EL (cell line): ENCODE measurements at regions not wholly inside any gene's neighbourhood (a gene's known extent, or its start where the extent isn't known, plus 50 kb on each side); places are given as distances from the start of the nearest gene placed in this dataset.
"Not testable (repeated sequence)": the region's sequence is repeated elsewhere in the genome, so short reads cannot be mapped to it uniquely, and the experiment has no call there.

Source experiments
- DNase-seq: peaks from one replicate; pipeline ENCODE4 v3.0.0-alpha.2; 2016

DNA sequence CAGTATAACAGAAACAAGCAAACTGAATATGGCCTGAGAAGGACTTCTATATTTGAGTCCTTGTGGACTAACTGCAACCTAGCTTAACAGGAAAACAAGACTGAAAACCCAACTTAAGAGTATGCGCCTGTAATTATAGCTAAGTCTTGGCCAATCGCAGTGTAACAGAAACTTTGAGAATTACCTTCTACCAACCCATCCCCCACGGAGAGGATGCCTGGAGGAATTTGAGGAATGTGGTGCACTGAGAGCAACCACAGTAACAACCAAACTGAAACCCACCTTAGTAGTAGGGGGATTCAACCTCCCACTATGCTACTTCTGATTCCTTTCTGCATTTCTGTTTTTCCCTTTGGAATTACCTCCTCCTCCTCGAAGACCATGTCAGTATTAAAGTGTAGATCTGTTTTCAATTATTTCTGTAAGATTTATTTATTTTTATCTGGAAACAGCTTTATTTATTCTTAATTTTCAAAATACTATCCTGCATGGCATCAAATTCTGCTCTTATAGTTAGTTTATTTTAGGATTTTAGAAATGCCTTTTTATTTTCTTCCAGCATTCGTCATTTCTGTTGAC is 393.6 kb downstream of the KCNA4 start:
- no peak for DNase-seq

- DNase-seq = no peak
Observed at GRCh38 chr11:29616611-29617010, 400.2 kb downstream of the KCNA4 start.

GRCh38 chr11:29612423-29612822 is 404.4 kb downstream of the KCNA4 start:
- DNase-seq = no peak

DNA sequence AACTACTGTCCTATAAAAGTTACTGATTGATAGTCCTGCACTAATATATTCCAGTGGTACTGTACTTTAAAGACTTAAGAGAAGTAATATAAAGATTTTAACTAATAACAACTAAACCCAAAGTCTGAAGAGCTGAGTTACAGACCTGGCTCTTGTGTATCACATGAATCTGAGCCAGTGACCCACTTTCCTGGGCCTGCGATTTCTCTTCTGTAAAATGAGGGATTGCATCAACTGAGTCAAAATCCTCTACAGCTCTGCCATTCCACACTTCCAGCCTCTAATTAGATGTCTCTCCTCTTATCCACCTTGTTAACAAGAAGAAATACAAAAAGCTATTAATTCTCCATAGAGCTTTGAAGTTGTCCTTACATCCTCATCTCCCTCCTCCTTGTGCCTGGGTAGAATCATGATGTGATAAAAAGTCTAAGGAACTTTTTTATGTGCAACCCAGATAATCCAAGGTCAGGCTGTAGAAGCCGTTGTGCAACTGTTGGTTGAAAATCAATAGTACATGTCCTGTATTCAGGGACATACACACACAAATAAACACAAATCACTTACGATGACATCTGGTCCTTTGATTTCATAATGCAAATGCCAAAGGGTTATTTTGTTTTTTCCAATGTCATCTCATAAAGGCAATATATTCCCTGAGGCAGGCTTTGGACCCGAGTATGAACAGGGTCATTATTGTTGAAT is 410.3 kb downstream of the KCNA4 start:
- no peak for DNase-seq

- not testable (repeated sequence) for DNase-seq
Observed at GRCh38 chr11:29600151-29600575, 416.7 kb downstream of the KCNA4 start.

DNA sequence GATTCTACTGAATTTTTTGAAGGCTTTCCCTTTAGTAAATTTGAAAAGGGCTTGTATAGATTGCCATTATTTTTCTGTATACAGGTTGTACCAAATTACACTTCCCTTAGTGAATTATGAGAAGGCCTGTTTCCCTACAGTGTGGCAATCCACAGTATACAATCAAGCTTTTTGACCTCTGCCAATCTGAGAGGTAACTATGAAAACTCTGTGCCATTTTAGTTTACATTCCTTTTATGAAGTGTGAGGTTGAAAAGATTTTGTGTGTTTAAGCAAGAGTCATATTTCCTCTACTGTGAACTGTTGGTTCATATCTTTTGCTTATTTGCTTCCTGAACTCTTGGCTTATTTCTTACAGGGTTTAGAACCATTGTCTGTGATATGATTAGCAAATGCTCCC is 432.5 kb downstream of the KCNA4 start:
- no peak for DNase-seq

GRCh38 chr11:29578806-29579205 is 438.0 kb downstream of the KCNA4 start:
- DNase-seq = no peak

DNA sequence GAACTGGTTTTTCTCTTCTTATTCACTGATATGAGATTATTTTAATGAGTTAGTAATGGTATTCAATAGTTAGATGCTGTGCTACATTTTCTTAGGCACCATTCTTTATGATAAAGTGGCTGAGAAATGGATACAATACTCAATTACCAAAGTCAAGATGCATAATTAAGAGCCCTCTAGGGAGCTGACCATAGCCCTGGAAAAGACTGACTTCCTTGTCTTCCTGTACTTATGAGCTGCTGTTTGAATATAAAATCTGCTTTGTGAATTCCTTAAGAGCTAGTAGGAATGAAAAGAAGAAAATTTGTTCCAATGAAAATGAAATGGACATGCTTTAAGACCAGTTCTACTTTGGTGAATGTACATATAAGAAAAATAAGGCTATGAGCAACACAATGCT is 452.3 kb downstream of the KCNA4 start:
- no peak for DNase-seq

DNA sequence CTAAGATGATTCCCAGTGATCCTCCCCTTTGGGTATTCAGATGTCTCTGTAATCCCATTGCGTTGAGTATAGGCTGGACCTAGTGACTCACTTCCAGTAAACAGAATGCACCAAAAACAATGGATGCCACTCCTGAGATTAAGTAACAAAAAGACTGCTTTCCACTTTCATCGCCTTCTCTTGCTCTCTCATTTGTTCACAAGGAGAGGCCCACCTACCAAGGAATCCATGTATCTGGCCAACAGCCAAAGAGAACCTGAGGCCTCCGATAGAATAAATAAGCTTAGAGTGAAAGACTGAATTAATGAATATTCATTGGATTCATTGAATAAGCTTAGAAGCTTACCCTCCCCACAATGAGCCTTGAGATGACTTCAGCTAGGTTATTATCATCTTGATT is 454.6 kb downstream of the KCNA4 start:
- no peak for DNase-seq

DNA sequence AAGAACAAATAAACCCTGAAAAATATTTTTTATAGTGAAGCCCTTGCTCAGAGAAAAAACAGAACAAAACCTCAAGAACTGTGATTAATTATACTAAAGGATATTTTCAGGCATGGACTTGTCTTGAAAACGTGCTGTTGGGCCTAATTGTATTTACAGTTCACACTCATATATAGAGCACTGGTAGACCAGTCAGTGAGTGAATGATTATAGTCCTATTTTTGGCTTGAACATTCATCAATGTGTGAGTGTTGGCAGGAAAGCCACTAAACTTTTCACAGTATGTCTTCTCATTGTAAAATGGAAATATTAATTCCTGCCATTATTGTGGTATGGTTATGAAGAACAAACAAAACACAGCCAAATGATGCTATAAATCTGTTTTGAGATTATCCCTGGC is 462.8 kb downstream of the KCNA4 start:
- no peak for DNase-seq

- DNase-seq = no peak
Observed at GRCh38 chr11:29538339-29539036, 478.3 kb downstream of the KCNA4 start.

- DNase-seq = no peak
Observed at GRCh38 chr11:29534836-29535235, 482.0 kb downstream of the KCNA4 start.

DNA sequence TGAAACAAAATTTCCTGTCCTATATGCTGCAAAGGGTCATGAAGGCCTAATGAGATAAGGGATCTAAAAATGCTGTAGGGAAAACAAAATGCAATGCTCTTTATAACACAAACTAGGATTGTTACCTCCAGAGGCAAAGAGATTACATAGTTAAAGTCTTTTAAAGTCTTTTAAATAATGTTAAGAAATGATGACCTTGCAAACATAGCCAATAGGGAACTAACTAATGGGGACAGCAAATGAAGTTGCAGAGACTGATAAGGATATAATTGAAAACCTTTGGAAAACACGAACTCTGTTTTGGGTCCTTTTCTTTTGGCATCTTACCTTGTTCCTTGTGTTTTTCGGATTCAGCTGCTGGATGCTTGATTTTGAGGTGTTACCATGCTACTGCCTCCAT is 485.9 kb downstream of the KCNA4 start:
- no peak for DNase-seq

- DNase-seq = peak; percentile 63
Observed at GRCh38 chr11:29527391-29527936, 489.4 kb downstream of the KCNA4 start.

DNA sequence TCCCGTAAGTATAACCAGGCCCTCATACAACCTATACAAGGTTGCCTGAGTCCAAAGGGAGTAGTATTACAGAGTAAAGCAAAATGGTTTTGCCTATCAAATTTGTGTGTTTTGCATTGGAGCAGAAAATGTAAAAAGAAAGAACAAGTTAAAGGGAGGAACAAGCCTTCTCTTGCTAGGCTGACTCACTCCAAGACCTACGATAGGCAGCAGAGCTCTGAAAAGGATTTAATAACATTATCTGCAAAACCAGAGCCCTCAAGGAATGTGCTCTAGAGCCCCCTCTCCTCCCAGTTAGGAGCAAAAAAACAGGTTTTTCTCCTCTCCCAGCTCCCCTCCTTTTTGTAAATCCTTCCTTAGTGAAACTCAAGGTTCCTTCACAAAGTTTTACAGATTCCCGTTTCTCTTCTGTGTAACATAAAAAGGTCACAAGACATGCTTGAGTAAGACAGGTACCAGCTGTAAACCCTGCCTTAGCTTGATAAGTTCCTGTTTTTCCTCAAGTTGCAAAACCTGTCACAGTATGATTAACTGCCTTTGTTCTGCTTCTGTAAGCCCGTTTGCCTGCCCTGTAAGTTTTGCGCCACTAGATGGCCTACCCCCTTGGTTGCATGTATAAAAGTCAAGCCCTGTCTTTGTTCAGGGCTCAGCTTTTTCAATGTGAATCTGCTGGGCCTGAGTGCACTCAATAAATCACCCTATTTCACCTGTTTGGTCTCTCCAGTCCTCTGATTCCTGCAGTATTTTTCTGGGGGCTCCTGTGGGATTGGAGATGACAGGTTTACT is 498.2 kb downstream of the KCNA4 start:
- peak; percentile 6 for DNase-seq

DNA sequence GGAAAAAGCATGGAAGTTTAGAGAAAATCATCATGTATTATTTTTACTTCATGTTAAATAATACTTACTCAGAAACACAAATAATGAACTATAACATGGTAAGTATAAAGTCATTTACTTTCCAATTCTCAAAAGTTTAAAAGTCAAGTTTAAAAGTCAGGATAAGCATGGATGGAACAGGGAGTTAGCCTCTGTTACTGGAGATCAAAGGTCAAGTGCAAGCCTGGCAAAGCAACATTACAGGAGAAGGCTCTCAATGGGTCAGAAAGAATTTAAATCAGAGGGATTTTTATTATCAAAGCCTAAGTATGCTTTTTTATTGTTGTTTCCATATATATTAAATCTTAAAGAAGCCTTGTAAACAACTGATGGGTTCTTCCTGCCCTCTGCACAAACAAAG is 505.4 kb downstream of the KCNA4 start:
- DNase-seq = no peak

DNA sequence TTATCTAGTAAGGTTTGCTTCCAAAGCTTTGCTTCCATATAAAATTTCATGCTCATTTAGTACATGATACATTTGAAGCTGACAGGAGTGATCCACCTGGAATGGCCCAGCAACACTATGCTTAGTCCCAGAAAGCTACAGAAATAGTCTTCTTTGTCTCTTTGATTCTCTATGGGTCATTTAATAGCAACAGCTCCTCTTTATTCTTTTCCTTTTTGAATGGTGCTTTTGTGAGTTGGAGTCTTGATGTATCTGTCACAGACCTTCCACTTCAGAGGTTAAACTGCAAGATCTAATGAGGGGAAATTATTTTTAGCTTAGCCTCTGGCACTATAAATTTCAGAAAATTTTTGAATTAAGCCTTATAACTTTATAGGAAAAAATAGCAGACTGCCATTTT is 509.5 kb downstream of the KCNA4 start:
- no peak for DNase-seq

- DNase-seq = no peak
Observed at GRCh38 chr11:29495676-29496075, 521.2 kb downstream of the KCNA4 start.

DNA sequence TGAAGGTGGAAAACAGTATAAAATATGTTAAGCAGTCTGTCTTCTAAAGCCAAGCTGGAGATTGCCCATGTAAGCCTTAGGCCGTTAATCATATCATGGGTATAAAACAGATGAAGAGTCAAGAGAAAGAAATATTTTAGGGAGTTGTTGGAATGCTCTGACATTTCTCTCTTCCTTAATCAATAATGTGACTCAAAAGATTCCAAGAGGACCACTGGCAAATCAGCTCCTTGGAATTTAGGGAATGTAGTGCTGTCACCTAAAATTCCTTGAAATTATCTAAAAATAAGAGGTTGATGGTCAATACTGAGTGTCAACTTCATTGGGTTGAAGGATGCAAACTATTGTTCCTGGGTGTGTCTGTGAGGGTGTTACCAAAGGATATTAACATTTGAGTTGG is 525.9 kb downstream of the KCNA4 start:
- no peak for DNase-seq

DNA sequence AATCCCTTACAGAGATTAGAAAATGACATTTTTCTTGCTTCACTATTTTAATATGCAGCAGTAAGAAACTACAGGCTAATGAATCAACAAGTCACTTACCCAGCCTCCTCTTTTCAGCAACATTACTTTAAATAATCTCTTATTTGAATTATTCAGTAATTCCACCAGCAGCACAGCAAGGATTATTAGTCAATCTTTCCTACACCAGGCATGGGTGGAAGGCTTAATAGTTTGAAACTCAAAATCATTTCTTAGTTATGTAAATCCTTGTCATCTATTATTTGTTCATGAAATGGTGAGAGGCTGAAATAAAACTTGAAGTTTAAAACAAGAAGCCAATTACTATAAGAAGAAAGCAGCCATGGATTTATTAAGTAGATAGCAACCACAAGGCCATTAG is 530.5 kb downstream of the KCNA4 start:
- no peak for DNase-seq

- no peak for DNase-seq
Observed at GRCh38 chr11:29485641-29486040, 531.2 kb downstream of the KCNA4 start.

DNA sequence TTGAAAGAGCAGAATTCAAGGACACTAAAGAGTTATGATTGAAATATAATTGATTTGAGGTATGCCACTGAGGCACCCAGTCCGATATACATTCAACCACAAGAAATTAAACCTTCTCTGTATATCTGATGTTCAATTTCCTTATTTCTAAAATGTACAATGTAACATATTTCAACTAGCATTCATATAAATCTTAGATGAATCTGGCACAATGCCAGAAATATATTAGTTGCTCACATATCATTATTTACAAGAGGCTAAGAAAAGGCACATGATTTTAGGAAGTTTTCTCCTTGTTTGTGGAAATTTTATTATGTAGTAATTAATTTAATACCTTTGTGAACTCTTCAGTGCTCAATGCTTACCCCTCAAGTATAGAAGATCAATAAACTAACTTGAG is 532.3 kb downstream of the KCNA4 start:
- DNase-seq = no peak

GRCh38 chr11:29483831-29484230 is 533.0 kb downstream of the KCNA4 start:
- no peak for DNase-seq
